ENCODE measurements at regions not wholly inside any gene's neighbourhood (a gene's known extent, or its start where the extent isn't known, plus 50 kb on each side); places are given as distances from the start of the nearest gene placed in this dataset.

- TF ChIP-seq, protein P1, sequence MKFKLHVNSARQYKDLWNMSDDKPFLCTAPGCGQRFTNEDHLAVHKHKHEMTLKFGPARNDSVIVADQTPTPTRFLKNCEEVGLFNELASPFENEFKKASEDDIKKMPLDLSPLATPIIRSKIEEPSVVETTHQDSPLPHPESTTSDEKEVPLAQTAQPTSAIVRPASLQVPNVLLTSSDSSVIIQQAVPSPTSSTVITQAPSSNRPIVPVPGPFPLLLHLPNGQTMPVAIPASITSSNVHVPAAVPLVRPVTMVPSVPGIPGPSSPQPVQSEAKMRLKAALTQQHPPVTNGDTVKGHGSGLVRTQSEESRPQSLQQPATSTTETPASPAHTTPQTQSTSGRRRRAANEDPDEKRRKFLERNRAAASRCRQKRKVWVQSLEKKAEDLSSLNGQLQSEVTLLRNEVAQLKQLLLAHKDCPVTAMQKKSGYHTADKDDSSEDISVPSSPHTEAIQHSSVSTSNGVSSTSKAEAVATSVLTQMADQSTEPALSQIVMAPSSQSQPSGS (IDR thresholded peaks at IDR 0.05; ENCODE audit: low read length): no peak
Measured at GRCh38 chr2:192655916-192656315, 461.2 kb upstream of the TMEFF2 start (continued).
